HK-2 (cell line): ENCODE measurements at regions not wholly inside any gene's neighbourhood (a gene's known extent, or its start where the extent isn't known, plus 50 kb on each side); places are given as distances from the start of the nearest gene placed in this dataset.
"Not testable (repeated sequence)": the region's sequence is repeated elsewhere in the genome, so short reads cannot be mapped to it uniquely, and the experiment has no call there.

Experiments used
- DNase-seq: peaks from one replicate; pipeline ENCODE4 v3.0.0-alpha.2; 2018; ENCODE audit not compliant: unreplicated experiment

DNA sequence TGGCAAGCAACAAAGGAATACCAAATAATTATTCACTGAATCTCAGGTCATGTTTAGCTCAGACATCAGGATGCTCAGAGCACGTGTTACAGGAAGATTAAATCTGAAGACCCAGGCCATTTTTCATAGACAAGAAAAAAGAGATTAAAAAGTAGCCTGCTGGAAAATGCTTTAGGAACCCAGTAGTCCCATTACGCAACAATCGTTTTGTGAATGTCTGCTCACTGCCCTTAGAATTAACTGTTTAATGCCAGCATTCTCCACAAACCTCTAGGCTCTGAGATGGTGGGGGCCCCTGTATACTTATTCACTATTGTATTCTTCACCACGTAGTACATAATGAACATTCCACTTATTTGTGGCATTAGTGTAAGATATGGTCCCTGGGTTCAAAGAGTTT, 154.6 kb upstream of the NYAP2 start:
- DNase-seq: no peak

DNA sequence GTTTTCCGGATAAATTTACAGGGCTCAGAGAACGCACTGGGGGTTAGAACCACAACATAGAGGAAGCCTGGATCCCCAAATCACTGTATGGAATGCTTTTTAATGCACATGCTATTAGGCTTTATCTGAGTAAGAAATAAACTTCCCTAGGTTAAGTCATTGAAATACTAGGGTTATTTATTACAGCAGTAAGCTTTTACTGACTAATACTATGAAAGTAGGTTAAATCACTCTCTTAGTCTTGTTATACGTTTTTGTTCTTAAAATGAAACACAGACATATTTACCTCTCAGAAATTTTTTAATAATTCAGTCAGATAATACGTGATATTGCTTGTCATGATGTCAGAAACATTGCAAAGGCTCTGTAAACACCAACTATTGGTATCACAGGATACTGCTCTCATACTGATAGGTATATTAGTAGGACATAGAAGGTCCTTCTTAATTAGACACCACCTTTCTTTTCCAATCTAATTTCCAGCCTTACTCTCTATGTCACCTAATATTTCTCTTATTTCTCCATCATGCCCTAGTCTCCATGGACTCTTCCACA, 162.7 kb upstream of the NYAP2 start:
- no peak for DNase-seq

DNA sequence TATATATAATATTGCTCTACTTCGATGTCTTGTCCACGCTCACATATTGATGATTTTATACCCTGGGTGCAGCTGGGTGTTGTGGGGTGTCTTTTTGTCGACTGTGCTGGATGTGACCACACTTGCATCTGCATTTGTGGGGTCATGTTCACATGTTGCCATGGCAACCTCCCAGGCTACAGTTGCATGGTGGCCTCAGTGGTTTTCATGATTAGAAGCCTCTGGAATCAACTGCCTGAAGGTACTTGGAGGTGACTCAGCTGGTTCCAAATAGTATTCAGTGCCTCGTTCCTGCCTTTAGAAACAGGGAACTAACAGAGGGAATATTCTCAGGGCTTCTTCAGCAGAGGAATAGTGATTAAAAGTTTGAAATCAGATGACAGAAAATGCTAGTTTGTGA, 166.3 kb upstream of the NYAP2 start:
- no peak for DNase-seq

DNA sequence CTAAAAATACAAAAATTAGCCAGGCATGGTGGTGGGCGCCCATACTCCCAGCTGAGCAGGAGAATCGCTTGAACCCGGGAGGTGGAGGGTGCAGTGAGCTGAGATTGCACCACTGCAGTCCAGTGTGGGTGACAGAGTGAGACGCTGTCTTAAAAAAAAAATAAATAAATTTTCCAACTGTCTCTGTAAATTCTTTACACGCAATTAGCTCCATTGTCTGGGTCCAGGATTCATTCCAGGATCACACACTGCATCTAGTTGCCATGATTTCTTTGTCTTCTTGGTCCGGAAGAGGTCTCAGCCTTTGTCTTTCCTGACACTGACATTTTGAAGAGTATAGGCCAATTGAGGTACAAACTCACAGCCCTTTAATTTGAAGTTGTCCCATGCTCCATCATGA, 167.6 kb upstream of the NYAP2 start:
- no peak for DNase-seq

DNA sequence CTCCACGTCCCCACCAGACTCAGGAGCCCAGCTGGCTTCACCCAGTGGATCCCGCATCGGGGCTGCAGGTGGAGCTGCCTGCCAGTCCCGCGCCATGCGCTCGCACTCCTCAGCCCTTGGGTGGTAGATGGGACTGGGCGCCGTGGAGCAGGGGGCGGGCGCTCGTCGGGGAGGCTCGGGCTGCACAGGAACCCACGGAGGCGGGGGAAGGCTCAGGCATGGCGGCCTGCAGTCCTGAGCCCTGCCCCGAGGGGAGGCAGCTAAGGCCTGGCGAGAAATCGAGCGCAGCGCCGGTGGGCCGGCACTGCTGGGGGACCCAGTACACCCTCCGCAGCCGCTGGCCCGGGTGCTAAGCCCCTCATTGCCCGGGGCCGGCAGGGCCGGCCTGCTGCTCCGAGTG, 170.2 kb upstream of the NYAP2 start:
- not testable (repeated sequence) for DNase-seq

DNA sequence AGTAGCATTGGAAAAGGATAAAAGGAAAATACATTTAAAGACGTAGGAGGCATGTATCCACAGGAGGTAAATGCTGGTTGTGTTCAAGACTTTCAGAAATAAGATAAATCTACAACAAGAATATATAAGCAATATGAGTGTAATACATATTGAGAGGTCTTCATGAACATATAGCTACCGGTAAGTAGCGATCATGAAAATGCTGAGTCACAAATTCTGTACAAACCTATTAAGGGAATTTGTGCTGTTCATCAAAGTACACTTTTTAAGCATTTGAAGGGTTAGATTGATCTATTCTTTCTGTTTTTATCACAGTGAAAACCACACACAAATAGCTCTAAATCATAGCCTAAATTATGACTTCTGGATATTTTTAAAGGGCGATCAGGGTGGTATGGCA, 173.1 kb upstream of the NYAP2 start:
- DNase-seq: no peak

DNA sequence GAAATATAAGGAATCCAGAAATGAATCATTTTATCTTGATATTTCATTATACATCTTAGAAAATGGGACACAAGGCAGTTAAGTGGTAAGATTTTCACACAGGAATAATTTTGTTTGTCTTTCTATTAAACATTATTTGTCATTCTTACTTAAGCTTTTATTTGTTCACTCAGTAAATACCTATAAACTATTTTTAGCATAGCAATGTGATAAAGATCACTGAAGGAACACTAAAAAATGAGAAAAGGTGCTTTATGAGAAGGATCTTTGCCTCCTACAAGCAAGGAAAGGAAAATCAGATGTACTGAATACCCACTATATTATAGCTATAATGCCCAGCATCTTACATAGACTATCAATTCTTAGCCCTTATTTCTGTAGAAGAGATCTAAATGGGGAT, 176.2 kb upstream of the NYAP2 start:
- no peak for DNase-seq

DNA sequence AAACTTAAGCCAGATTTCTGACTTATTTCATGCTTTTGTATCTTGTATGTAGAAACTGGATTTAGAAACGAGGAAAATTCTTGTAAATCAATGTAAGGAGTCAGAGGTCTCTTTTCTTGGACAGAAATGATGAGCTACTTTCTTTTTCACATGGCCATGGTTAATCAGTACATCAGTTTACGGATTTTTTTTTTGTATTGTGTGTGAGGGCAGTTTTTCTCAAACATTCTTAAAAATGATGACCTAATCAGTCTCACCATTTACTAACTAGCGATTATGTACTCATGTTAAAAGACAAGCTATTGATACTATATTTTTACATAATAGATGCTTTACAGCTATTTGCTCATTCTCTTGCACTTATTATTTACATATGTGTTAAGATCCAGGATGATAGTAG, 165.2 kb upstream of the DOCK10 start:
- DNase-seq: no peak

DNA sequence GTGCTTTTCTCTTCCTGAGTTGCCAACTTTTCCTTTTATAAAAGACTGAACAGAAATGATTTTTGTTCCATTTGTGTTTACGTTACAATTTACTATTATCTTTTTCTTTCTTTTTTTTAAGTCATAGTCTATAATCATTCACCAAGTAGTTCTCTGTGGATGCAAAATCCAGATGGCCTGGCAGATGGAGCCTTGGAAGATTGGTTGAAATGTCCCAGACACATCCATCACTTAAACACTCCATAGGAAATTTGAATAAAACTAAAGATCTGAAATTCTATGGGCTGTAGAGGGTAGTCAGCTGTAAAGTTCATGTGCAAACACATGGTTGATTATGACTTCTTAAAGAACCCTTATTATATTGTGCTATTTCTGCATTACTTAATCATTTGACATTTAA, 164.8 kb upstream of the DOCK10 start:
- DNase-seq: no peak

DNA sequence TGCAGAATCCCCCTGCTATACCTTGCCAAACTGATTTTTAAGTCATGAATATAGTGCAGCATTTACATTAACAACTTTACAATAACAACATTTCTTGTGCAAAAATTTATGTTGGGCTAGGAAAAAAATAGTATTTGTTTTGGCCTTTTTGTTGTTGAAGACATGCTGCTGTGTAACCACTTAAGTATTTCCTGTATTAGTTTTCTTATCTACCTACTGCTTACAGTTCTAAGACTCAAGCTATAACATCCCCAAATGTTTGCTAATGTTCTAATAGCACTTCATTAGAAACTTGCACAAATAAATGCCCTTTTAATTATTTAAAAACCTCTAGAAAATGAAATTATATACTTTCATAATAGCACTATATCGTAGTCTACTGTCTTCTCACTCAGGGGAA, 154.3 kb upstream of the DOCK10 start:
- no peak for DNase-seq

DNA sequence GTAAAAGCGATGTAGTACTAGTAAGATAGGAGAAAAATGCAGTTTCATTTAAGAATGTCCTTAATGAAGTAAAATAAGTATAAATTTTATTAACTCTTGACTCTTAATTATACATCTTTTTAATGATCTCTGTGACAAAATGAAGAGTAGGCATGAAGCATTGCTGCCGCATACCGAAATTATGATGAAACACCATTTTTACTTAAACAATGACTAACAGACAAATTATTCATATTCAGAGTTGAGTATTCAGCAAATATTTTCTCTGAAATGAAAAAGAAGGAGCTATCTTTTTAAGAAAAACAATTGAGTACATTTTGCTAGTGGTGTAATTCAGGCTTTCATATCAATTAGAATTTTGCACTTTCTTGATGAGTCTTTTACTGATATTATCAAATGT, 150.6 kb upstream of the DOCK10 start:
- DNase-seq: no peak

DNA sequence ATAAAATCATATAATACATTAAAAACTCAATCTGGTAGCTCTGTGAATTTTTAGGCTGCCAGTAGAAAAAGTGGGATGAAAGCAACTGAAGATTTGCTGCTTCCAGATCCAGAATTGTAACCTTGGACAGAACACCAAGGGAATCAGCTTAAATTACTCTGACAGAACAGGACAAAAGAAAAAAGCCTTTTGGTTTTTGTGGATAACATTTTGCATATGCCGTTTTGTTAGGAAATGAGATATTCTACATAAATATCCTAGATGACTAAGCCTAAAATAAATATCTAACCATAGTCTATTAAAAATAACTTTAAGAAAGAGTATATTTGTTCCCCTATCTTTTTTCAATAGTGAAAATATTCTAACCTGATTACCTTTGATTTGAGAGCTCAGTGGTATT, 148.7 kb upstream of the DOCK10 start:
- DNase-seq: no peak

DNA sequence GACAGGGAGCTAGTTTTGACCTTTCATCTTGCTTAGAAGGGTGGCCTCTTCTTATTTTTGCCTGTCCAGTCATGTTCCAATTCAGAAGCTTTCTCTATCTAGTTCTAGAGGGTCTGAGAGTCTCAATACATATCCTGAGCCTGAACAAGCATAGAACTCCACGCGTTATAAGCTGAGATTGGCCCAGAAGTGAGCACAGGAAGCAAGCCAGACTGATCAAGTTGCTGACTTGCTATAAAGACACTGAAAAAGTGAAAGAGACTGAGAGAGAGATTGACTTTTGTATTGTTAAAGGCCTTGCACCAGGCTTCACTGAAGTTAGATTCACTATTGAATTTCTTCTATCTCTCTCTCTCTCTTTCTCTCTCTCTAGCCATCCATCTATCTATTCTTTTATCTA, 142.7 kb upstream of the DOCK10 start:
- DNase-seq: no peak

DNA sequence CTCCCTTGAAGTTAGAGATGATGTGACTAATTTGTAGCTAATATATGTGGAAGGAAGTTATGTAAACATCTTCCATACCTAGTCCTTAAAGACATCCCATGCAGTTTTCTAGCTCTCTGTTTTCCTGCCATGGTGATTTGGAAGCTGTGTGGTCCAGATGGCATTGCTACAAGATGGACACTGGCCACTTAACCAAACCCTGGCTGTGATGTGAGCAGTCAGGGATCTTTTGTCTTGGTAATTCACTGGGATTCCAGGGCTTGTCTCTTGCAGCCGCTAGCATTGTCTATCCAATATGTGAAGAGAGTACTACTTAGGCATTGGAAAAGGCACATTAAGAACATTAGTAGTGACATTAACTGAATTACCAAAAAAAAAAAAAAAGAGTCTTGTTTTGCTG, 139.9 kb upstream of the DOCK10 start:
- no peak for DNase-seq

DNA sequence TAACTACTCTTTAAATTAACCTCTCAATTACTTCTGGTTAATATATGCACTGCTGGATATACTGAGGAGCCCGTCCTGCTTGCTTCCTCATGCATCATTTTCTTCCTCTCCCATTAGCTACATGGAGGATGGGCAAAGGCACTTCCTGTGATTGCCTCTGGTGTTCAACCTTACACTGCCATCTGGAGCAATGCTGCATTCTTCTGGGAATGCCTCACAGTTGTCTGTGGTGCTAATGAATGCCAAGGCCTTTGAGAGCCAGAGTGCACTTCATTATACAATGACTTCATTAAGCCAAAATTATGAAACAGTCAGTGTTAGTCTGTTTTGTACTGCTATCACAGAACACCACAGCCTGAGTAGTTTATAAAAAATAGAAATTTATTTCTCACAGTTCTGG, 134.8 kb upstream of the DOCK10 start:
- peak; percentile 10 for DNase-seq

DNA sequence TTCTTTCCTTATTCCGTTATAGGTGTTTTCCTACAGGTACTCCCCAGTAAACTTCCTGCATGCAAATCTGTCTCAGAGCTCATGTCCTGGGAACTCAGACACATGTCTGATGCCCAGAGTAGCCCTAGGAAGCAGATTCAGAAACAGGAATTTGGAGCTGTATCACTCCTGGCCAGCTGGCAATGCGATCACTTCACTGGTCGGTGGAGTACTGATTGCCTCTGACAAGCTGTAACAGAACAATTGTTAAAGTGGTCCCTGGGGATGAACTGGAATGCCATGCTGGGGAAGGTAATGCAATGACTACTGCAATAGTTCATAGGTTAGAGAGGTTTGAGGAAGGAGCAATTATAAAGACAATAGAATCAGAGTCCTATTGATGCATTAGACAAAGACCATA, 131.6 kb upstream of the DOCK10 start:
- no peak for DNase-seq

DNA sequence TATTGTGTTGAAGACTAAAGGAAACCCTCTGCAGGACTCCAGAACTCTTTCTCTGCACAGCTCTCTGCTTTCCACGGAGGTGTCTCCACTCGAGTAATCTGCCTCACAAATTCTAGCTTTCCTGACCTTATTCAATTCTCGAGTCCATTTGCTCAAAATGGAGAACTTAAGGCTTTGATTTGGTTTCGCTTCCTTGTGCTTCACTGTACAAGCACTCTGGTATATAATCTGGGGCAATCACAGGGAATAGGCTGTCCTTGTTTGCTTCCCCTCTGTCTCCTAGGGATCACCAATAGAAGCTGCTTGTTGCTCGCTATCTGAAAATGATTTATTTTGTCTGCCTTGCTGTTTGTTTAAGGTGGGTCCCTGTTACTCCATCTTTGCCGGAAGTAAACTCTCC, 129.1 kb upstream of the DOCK10 start:
- DNase-seq: no peak

DNA sequence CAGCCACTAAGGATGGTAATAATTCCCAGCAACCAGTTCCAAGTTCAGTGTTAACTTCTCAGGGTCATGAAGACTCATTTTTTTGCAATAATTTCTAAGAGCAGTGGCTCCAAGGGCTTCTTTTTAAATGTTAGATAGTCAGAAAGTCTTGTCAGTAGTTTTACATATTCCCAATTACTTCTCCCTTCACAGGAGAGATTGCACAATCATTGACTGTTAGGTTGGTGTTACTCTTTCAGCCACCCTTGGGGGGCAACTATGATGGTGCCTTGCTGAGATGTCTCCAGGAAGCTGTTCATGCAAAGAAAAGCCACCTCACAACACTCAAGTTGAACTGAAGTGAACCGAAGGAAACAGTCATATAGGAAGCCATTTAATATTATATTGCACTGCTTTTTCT, 127.9 kb upstream of the DOCK10 start:
- no peak for DNase-seq

DNA sequence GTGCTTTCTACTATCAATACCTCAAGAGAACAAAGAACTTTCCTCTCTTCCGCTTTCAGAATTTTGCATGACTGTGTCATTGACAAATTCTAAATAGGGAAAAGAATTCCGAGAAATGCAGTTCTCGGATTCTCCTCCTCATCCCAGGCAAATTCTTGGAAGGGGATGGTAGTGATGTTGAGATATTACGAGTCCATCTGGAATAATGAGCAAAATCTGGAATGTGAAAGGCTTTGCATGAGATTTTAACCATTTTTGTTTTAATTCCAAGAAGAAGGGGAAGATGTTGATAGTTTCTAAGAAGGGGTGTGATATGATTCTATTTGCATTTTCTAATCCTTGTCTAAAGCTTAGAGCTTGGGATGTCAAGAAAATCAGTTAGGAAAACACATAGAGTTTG, 127.1 kb upstream of the DOCK10 start:
- no peak for DNase-seq

DNA sequence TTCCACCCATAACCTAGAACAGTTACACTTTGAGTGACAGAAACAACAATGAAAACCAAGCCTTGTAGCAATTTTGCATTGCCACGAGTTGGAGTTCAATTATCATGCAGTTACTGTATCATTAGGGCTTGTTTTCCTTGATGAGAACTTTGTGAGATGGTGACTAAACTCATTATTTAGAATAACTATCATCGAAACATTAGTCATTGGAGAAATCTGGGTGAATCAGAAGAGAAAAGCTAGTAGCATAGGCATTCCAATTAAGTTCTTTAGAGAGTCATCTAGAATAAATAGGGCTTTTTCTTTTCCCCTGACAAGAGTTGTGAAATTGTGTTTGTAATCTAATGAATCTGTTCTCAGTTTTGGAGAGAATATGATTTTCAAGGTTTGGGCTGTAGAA, 122.8 kb upstream of the DOCK10 start:
- DNase-seq: no peak

DNA sequence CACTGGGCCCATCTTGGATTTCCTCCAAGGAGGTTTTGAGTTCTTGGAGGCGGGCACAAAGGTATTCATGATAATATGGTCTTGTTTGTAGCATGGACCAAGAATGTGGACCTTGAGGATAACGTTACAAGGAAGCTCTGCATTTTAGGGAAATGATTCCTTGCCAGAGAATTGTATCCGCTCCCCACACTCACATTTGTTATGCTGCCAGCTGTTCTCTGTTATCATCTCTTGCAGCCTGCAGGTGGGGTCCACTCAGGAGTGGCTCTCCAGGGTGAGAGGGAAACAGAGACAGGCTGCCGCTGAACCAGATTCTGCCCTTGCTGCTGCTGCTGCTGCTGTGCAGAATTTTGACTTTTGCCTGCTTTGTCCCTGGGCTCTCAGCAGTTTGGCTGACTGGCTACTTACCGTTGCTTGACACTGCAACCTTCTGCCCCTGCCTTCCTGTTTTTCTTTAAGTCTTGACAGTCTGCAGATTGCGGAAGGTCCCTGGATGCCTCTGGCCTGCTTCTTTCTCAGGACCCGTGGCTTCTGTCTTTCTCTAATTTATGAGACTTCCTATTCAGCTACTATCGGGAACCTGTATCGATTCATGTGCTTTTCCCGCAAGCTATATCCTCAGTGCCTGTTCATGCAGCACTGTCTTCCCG, 122.3 kb upstream of the DOCK10 start:
- DNase-seq: no peak

DNA sequence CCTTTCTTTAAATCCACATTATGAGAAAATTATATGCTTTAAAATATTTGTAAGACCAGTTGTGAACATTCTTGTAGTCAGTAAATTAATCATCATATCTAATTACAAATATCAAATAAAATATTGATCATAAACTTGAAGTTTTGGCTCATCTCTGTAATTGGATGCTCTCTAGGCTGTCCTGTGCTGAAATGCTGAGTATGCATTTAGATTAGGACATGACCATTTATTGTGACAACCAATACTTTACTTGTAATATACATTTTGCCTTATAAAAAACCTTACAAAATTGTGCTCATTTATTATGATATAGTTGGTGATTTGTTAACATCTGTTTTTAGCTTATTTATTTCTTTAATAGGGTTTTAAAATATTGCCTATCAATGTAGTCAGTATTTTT, 116.1 kb upstream of the DOCK10 start:
- no peak for DNase-seq

DNA sequence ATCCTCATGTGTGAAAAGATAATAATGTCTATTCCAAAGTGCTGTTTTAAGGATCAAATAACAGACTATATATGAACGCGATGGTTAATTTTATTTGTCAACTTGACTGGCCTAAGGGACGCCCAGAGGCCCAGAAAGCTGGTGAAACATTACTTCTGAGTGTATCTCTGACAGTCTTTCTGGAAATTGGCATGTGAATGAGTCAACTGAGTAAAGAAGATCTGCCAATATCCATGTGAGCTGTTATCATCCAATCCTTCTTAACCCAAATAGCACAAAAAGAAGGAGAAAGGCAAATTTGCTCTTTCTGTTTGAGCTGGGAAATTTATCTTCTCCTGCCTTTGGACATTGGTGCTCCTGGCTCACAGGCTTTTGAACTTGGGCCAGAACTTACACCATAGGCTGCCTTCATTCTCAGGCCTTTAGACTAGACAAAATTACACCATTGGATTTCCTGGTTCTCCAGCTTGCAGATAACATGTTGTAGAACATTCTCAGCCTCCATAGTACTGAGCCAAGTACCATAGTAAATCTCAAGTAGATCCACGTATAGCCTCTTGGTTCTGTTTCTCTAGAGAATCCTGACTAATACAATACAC, 114.7 kb upstream of the DOCK10 start:
- DNase-seq: no peak

DNA sequence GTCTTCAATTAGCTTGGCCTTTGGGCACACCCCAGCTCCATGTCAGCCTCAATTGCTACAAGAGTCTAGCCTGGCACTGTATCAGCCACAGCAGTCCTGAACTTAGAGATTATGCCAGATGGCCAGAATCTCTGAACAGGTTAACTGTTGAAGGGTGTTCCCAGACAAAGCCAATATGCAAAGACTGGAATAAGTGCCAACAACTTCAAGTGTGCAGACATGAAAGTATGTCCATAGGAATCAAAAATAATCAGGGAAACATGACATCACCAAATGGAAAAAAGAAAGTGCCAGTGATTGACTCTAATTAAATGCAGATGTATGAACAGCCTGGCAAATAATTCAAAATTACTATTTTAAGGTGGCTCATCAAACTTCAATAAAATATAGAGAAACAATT, 98.5 kb upstream of the DOCK10 start:
- DNase-seq: no peak
